GM19324 (cell line): ENCODE measurements at regions not wholly inside any gene's neighbourhood (a gene's known extent, or its start where the extent isn't known, plus 50 kb on each side); places are given as distances from the start of the nearest gene placed in this dataset.

Source experiments
- ATAC-seq: cut with Tn5 transposase; IDR thresholded peaks from one replicate; pipeline ENCODE4 v1.9.1; 2021; ENCODE audit warnings: mild to moderate bottlenecking, moderate library complexity; ENCODE audit not compliant: unreplicated experiment, low FRiP score

DNA sequence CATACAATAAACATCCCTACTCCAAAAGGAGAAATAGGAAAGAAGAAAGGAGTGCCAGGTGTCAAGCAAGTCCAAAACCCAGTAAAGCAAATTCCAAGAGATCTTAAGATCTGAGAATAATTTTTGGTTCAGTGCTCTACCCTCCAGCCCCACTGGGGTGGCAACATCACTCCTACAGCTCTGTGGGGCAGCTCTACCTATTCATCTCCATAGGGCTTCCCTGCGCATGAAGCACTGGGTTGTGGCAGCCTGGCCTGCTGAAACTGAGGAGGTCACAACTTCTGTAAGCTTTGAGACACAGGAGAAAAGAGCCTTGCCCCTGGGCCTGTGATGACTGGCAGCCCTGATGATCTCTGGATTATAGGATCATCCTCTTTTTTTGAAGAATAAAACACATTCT lies 378.2 kb upstream of the SOX14 start:
- no peak for ATAC-seq

DNA sequence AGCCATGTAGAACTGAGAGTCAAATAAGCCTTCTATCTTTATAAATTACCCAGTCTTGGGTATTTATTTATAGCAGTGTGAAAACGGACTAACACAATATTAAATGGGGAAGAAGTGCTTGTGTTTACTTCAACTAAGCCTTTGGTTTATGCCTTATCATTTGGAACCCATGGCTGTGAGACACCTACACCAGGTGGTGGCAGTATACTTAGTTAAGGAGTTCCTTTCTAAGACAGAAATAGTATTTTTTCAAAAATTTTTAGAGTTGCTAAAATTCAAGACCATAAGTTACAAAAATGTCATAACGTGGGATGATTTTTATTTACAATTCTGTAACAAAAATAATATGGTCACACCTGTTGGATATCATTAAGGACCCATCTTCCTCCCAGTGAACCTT lies 354.5 kb upstream of the SOX14 start:
- no peak for ATAC-seq

DNA sequence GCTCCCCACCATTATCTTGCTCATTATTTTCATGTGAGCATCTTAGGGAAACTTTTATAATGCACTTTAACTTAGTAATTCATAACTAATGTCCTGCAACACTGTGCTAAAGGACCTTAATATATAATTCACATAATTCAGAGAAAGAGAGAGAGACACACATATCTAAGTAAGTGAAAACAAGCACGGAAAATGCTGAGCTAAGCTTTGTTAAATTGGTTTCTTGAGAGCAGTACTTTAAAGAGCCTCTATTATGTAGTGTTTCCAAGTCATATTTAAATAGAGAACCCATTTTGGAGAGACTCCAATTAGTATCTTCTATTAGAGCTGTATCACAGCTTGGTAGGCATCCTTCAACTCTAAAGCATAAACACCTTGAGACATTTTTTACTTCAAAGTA lies 354.1 kb upstream of the SOX14 start:
- no peak for ATAC-seq

DNA sequence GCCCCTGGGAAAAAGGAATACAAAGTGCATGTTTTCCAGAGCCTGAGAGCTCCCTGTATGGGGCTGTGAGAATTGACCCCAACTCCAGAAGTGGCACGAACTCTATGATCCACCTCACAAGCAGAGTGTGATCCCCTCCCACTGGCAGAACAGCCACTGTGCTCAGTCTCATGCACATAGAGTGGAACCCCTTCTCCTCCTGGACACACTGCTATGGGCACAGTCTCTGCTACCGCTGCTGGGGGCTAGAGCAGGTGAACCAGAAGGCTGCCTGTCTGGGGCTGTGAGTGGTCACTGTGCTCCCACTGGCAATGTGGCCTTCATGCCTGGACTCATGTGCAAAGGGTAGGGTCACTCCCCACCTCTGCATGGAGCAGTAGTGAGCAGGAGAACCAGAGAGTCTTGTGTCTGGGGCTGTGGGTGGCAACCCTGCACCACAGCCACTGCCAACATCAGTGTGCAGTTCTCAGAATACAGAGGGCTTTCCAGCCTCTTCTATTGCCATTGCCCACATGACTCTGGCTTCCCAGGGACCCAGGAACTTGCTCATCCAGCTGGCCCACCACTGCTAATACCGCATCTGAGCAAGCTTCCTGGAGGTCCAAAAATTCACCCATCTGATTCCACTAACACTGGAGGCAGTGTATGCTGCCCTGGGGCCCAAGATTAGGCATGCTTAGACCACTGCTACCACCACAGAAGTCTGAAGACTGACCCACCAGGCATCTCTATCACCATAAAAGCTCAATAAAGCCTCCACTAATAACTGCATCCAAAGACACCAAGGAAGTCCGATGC lies 343.7 kb upstream of the SOX14 start:
- ATAC-seq: no peak

DNA sequence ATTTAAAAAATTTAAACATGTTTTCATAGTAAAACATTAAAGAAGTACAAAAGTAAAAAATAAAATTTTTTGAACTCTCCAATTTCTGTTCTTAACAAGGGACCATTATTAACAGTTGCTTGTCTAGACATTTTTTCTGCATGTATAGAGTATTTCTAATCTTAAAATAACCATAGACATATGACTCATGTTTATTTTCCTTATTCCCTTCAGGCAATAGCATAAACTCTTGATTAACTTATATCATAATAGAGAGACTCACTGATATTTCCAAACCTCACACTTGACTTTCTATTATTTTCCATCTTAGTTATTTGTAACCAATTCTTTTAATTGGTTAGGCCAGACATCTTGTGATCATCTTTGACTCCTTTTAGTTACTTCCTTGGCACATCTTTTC lies 325.6 kb upstream of the SOX14 start:
- no peak for ATAC-seq

DNA sequence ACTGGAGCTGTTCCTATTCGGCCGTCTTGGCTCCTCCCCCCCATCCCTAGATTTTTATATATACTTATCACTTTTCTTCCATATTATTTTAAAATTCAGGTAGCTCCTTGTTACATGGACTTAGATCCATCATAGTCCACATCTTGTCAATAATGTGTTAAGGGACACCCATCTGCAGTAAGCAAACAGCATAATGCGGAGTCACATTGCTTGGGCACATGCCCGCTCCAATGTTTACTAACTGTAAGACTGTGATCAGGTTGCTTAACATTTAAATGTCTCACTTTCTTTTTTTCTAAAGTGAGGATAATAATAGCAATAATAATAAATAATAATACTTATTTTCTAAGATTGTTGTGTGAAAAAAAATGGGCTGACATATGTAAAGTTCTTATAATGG lies 303.2 kb upstream of the SOX14 start:
- no peak for ATAC-seq

DNA sequence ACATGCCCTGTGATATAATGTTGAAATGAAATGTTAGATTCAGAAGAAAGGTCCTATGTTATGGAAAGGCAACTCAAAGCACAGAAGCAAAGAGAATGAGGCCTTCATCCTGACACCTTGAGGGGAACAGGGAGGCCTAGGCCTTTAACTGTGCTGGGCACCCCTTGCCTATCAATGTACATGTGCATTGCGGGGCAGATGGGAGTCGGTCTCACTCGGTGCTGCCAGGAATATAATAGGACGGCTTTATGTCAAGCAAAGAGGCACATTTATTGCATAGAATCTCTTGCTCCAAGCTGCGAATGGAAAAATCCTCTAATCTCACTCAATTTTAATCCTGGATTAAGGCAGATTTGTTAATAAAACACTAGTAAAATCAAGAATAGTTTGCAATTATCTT lies 301.0 kb upstream of the SOX14 start:
- no peak for ATAC-seq

DNA sequence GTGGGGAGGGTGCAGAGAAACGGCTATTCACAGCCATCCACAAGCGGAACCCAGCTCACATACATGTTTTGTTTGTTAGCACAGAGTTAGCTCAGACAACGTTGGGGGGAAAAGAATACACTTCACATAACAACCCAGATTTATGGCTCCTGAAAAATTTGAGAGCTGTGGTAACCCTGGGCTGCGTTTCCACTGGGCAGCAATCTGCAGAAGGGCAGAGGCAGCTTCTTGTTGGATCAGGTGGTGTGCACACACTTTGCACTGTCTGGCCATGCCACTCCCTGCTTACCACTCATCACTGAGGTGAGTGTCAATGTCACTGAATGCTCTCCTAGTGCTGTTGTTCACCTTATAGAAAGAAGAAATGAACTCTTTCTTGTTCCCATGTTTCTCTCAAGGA lies 299.8 kb upstream of the SOX14 start:
- ATAC-seq: no peak

DNA sequence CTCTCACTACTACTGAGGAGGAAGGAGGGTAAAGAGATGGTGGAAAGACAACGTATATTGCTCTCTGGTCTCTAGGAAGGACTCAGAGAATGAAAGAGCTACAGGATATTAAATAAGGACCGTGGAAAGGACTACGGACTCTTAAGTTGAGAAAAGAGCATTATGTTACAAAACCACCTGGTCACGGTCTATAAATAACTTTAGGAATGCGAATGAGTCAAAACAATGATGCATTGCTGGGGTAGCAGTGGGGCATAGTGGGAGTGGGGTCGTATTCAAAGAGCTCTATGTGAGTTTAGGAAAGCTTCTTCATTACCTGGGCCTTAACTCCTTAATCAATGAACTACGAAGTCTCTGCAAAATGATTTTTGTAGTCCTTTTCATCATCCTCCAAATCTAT lies 295.7 kb upstream of the SOX14 start:
- no peak for ATAC-seq

DNA sequence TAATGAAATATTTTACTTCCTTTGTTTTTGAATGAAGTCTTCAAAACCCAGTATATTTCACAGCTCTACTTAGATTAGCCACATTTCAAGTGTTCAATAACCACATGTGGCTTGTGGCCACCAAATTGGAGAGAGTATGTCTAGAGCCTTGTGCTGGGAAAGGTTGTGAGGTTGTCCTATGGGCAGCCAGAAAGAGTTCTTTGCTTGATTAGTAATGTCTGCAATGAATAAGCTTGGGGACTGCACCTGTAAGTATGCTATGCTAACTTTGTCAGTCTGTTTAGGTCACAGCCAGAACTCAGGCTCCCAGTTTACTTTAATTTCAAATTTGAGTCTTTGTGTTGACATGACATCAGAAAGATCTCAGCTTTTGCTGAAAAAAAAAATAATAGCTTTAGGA lies 294.9 kb upstream of the SOX14 start:
- ATAC-seq: no peak

DNA sequence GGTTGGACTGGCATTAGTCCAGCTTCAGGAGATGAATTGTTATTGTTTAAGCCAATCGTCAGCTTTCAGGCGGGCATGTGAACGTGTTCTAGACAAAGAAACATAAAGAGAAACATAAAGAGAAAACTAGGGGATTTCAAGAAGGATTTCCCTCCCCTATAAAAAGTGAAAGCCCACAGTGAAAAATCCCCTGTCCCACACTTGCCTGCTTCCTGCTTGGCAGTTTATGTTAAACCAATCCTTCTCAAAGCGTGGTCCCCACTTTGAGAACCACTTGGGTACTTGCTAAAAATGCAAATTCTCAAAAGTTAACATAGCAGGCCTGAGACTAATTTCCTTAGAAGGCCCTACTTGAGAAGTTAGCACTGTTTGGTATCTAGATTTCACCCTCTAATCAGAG lies 293.0 kb upstream of the SOX14 start:
- ATAC-seq: no peak

DNA sequence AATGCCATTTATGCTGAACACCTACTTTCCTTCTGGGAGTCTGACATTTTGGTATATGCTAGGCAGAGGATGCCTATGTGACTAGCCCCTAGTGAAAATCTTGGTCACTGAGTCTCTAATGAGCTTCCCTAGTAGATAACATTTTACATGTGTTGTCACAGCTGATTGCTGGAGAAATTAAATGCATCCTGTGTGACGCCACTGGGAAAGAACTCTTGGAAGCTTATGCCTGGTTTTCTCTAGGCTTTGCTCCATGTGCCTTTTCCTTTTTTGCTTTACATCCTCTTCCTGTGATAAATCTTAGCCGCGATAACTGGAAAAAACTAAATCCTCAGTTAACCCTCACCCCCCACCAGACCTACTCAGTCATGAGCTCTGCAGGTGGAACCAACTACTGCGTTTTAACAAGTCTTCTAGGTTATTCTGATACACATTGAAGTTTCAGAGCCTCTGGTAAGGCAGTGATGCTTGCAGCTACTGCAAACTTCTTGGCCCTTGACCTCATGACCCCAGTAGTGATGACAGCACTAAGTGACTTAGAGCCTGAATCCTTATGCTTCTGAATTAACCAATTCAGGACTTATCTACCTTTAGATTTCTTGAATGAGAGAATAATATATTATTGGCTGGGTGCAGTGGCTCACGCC lies 292.4 kb upstream of the SOX14 start:
- ATAC-seq: no peak

DNA sequence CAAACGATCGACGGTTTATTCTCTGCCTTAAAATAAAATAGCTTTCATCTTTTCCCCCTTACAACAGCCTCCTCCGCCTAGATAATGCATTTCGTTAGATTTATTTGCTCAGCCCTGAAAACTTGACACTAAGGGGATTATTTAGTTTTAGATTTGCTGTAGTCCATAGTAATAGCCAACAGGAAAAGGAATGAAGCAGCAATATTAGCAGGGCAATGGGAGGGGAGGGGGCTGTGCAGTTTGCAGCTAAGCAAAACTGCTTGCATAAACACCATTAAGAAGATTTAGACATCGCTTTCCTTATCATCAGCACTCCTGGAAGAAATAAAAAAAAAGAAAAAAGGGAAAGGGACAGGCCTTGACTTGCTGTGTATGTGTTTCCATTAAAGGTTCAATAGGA lies 286.5 kb upstream of the SOX14 start:
- ATAC-seq: no peak

DNA sequence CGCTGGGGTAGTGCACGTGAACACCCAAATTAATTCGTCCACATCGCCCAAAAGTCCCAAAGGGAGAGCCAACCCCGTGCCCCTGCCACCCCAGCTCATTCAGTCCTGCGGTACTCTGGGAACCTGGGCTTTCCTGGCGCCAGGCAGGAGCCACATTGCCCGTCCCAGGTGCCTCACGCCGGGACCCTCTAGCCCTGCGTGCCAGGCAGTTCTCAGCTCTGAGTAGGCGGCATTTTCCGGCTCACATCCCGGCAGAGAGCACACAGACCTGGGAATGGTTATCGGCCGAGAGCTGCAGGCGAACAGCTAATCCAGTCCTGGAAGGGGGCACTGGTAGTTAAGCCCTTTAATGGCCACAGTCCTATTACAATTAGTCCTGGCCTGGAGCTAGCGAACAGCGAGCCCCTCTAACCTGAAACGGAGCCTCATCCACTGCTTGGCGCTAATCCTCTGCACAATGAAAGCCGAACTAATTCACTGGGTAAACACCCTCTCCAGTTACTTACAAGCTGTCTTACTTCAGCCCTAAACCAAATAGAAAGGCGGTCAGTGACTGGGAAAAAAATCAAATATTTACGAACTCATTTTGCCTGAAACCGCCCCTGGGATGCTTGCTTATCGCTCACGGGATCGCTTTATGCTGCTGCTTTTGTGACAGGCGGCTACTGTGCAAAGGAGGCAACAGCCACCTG lies 254.6 kb upstream of the SOX14 start:
- ATAC-seq: no peak

DNA sequence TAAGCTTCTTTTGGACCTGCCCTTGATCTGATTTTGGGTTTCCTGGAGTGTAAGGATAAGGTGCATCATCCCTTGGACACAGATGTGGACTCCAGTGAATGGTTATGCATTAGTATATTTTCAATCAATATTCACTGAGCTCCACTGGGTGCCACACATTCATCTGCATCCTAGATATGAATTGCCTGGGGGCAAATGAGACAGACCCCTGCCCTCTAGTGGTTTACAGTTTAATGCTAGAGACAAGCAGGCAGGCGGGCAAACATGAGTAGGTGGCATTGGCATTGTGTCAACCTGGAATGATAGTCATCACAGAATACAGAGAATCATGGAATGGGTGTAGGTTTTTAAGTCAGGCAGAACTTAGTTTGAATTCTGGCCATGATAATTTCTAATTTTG lies 252.5 kb upstream of the SOX14 start:
- ATAC-seq: no peak

DNA sequence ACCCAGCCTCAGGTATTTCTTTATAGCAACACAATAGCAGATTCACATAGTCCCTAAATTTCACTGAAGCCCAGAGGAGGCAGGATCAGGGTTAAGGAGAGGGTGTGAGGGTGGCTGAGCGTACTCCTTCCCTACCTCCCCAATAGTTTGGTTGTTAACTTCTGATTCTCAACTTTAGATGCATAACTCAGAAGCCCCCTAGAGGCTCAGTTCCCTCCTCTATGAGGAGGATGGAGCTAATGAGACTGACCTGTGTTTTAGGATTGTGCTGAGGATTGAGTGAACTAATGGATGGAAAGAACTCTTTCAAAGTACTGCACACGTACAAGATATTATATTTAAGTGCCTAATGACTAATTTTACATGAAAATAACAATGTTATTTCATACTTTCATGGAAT lies 249.3 kb upstream of the SOX14 start:
- no peak for ATAC-seq

DNA sequence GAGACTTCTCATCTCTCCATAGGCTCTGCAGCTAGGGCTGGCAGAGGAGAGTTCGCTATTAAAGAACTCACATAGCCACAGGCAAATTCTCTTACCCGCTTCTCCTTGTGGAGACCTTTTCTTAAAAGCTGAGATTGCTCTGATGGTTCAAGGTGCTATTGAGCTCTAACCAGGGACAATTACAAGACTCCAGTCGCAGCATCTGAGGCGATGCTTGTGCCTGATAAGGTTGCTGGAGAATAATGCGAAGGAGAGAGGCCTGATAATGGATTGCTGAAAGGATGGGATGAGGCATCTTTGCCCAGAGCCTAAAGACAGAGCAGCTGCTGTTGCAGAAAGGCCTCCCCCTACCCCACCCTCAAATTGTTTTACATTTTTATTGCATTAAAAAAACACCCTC lies 244.5 kb upstream of the SOX14 start:
- no peak for ATAC-seq

DNA sequence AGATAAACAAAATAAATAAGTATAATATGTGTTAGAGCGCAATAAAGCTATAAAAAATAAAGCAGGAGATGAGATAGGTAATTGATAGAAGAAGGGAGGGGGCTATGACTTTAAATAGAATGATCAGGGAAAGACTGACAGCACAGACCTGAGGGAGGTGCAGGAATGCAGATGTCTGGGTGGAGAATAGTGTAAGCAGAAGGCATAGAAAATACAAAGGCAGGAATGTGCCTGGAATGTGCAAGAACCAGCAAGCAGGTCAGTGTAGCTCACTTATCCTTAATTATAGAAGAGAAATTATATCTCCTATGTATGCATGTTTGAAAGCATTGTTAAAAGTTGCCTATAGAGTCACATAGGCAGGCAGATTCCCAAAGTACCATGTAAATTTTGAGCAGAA lies 239.4 kb upstream of the SOX14 start:
- no peak for ATAC-seq

DNA sequence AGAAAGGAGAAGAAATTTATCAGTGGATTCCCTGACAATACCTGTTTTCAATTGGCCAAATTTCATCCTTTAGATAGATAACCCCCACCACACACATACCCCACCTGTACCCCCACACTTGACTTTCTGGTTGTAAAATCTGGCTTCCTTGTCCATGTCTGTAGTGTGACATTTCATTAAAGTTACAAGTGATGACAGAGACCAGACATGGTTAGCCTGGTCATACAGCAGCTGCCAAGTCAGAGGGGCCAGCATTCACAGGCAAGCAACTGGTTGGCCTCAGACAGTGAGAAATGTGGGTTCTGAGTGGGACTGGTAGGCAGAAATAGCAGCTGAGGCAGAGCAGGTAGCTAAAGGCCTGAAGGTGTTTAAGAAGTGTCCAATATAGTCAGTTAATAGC lies 238.6 kb upstream of the SOX14 start:
- no peak for ATAC-seq

DNA sequence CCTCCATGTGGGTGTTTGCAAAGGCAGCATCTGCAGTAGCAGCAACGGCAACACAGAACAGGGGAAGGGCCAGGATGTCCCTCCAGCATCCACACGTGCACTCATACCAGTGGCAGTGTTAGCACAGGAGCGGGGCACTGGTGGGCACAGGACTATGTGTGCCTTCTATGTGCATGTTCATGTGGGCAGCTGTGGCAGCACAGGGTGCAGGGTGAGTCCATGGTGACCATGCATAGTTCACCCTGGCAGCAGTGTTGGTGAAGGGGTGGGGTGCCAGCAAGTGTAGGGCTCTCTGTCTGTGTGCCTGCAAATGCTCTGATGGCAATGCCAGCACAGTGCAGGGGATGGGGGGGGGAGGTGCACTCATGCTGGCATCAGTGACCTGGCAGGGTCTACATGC lies 222.1 kb upstream of the SOX14 start:
- ATAC-seq: no peak

DNA sequence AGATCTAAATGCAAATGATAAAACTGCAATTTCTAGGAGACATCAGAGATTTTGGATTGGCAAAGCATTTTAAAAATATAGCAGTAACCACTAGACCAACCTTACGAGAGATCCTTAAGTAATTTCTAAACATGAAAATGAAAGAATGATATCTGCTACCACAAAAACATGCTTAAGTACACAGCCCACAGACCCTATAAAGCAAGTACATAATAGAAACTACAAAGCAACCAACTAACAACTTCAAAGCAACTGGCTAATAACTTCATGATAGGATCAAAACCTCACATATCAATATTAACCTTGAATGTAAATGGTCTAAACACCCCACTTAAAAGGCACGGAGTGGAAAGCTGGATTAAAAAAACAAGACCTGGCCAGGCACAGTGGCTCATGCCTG lies 209.9 kb upstream of the SOX14 start:
- ATAC-seq: no peak

DNA sequence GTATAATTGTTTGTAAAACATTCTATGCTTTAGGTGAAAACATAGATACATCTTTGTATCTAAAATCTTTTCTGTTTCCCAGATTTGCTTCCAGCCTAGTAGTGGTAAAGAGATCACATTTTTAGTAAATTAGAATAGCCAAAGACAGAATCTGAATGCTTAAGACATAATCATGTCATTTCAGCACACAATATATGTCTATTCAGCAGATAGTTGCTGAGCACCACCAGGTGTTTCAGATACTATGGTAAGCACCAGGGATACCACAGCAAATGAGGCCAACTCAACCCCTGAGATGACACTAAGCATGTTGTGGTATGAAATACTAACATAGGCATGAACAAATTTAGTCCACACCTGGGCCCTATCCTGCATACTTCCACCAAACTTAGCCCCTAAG lies 195.2 kb upstream of the SOX14 start:
- ATAC-seq: no peak
